NCI-H2081 (cell line): ENCODE measurements at regions not wholly inside any gene's neighbourhood (a gene's known extent, or its start where the extent isn't known, plus 50 kb on each side); places are given as distances from the start of the nearest gene placed in this dataset.

ENCODE experiments used
- DNase-seq, 2 experiments: peaks; one replicate each; lab custom pipeline; 2025; lab: John Stamatoyannopoulos, UW

DNA sequence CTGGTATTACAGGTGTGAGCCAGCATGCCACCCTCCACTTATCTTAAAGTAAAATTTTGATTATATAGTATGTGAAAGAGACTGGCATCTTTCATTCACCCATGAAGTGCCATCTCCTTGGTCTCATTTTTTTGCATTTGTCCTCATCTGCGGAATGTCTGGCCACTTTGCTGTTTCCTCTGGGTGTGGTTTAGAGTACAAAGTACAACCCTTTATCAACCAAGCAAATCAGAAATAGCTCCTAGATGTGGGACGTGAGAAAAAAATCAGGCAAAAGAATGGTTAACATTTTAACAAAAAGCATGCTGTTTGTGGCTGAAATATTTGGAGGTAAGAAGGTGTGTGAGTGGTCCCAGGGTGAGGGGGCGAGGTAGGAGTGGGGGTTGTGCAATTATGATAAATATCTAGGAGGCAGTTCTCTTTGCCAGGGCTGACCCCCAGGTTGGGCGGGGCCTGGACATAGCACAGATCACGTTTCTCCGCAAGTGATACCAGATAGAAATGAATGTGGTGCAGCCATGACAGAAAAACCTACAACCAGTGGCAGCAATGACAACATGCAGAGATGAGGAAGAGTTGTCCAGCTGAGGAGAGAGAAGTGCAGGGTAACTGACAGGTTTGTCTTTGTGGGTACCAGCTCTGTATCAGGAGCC lies 115.8 kb upstream of the SERTAD2 start:
- no peak for DNase-seq

DNA sequence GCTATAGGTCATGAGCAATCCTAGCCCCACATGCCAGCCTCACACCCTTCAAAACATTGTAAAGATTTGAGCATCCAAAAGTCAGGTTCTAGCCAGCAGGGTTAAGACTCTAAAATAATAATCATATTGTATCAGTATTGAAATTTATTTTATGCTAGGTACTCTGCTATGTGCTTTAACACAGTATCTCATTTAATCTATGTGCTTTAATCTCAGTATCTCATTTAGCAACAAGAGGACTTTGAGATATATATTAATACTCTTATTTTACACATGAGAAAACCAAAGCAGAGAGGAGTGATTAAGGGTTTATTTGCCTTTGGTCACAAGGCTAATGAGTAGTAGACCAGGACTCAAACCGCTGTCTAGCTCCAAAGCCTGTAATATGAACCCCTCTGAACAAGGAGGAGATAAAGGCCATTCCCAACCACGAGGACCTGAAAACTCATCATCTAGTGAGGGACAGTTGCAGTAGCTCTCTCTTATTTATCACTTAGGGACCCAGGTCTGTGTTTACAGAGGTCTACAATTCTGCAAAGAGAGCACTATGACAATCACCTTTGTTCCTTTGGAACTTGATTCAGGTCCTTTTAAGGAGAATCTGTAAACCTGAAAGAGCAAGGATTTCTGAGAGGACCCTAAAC lies 116.5 kb upstream of the SERTAD2 start:
- no peak for DNase-seq

DNA sequence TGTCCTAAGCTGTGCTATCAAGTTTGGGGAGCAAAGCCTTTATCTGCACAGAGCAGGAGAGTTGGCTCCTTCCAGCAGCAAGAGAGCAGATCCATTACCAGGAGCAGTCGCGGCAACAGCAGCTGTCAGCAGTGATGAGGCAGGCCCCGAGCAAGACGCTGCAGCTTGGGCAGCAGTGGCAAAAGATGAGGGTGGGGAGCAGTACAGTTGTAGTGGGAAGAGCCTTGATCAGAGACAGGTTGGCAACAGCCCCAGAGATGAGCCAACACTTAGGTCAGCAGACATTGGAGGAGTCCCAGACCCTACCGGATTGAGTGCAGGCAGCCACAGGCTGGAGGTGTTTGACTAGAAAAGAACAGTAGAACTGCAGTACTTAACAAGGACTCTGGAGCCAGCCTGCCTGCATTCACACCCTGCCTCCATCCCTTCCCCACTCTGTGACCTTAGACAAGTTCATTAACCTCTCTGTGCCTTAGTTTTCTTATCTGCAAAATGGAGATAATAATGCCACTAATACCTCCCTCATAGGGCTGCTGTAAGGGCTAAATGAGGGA lies 117.1 kb upstream of the SERTAD2 start:
- DNase-seq = no peak

DNA sequence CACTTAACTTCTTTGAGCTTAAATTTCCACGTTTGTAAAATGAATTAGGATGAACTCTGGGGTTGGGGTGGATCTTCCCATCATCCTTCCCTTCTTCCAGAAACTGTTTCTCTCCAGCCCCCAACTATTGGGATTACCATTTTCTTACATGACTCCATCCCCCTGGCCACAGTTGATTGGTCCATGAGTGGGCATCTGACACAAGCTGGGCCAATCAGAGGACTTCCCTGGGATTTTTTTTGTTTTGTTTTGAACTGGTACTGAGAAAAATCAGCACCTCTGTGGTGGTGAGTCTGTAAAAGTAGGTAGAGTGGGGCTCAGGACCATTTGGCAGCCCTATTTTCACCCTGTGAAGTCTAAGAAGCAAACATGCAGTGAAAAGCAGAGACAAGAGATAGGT lies 118.0 kb upstream of the SERTAD2 start:
- DNase-seq = no peak

DNA sequence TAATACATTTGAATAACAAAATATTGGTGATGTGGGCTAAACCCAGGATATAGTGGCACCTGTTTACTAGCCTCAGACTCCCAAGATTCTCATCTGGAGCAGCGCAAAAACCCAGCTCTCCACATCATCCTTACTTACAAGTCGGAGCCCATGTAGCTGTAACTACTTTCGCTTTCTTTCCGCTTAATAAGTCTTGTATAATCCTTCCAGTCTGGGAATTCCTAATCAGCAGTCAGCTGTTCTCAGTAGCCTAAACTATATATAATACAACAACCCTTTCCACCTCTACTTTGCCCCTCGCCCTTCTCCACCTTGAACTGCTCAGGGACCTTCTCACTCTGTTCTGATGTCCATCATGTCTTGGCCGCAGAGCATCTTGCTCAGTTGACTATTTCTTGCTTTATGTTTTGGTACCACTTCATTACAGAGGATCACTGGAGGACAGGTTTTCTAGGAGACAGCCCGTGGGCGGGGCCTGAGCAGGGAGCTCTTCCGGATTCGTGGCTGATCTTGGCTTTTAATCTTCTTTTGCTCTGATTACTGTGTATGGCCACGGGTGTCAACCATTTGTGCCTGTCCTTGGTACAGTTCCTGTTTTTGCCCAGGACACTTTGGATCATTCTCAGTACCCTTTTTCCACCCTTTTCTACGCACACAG lies 119.9 kb upstream of the SERTAD2 start:
- DNase-seq = no peak

DNA sequence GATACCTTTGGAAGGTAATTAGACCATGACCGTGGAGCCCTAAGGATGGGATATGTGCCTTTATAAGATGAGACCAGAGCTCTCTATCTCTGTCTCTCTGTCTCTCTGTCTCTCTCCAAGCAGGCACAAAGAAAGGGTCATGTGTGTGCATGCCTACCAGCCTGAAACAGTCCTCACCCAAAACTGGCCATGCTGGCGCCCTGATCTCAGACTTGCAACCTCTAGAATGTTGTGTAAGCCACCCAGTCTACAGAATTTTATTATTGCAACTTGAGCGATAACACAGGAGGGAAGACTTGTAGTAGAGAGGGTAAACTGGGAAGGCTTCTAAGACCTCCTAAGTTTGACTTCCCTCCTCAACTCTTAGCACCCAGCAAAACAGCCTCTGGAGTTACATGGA lies 124.1 kb upstream of the SERTAD2 start:
- no peak for DNase-seq

DNA sequence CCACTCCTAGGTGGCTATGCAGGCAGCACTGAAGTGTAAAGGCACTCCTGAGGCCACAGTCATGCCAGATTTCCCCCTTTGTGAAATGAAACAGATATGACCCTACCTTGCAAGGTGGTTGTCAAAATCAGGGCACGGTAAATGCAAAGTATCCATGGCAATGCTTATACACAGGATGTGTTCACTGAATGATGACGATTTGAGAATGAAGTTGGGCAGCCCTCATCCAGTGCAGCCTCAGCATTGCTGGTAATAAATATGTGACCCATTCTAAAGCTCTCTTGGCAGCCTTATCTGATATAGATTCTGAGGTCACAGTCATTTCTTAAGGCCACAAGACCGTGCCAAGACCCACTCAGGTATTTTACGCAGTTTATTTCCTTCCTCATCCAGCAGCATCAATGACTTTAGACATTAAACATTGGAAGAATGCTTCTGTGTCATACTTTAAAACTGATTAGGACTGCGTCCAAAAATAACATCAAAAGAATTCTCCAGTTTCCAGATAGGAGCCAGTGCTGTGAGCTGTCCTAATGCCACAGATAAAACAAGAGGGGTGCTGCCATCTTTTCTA lies 125.5 kb upstream of the SERTAD2 start:
- no peak for DNase-seq

DNA sequence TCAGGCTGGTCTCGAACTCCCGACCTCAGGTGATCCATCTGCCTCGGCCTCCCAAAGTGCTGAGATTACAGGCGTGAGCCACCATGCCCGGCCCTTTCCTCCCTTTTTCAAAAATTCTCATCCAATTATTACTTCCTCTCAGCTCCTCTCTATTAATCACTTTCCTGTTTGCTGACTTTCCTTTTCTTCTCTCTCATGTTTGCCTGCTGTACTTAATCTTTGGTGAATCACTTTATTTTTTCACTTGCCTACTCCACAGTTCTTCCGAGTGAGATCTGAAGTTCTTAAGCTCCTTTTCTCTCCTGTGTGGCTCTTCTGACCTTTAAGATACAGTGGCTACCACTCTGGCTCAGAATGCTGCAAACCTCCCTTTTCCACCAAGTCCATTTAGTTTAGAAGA lies 126.3 kb upstream of the SERTAD2 start:
- no peak for DNase-seq

DNA sequence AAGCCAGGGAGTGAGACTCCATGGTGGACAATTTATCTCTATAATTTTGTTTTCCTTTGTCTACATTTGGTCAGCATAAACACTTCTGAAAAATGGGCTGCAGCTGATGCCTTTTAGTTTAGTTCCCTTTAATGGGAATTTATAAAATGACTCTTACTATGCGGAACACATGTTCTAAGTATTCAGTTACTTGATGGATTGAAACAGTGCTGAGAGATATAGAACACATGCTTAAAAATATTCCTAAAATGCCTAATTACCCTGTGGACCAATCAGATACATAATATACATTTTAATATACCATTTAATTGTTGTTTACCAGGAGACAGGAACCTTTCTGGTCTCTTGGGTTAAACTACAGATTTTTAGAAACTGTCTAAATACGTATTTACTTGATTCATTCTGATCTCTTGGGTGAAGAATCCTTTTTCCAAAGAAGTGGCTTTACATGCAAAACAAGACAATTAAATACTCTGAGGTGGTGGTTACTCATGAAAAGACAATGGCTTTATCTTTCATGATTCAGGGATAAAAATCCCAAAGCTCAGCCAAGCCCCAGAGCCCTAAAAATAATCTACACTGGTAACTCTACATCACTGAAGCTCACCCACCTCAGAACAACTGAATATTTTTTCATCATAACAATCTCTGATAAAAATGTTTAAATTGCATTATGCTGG lies 128.1 kb upstream of the SERTAD2 start:
- no peak for DNase-seq

DNA sequence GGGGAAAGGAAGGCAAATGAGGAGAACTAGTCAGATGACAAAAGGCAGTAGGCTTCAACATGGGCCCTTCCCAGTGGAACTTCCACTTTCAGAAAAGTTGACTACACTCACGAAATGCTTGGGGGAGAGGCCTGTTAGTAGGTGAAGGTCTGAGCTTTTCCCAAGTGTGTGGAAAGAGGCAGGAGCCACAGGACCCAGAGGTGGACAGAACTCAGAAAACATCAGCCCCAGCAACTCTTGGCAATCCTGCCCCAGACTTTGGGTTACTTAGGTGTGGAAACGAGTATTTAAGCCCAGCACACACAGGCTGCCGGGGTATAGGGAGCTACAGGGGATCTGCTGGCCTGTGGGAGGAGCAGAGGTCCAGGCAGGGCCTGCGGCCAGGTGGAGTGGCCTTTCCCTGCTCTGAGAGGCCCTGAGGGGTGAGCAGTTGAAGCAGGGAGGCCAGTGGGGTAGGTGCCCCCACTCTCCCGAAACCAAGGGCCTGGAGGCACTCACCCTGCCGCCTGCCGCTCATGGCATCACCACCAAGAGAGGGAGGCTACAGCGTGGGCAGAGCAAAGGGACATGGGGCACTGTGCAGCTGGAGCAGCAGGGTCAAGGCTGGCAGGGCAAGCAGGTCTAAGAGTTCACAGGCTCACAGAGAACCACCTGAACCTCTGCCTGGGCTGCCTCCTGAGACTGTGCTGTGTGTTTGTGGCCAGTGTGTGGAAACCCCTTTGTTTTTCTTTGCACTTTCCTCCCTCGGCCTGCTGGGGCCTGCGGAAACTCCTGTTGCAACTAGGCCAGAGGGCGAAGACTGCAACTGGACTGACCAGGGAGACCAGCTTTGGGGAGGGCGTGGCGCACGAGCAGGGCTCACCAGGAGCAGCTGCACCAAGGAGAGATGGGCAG lies 130.7 kb upstream of the SERTAD2 start:
- DNase-seq = no peak

DNA sequence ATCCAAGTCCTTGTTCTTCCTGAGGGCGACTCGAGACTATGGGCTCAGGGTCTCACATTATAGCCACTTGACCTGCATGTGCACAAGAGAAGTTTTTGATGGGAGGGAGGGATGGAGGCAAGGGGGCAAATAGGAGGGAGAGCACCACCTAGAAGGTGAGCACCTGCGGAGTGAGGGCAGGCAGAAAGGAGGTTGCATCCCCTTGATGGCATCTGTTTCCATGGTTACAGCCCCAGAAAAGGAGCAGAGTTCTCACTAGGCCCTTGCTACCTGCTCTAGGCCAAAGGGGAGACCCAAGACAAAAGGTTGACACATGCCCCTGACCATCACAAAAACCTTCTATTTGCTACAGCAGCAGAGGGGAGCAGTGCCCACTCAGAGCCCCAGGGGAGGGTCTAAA lies 131.5 kb upstream of the SERTAD2 start:
- DNase-seq = no peak

DNA sequence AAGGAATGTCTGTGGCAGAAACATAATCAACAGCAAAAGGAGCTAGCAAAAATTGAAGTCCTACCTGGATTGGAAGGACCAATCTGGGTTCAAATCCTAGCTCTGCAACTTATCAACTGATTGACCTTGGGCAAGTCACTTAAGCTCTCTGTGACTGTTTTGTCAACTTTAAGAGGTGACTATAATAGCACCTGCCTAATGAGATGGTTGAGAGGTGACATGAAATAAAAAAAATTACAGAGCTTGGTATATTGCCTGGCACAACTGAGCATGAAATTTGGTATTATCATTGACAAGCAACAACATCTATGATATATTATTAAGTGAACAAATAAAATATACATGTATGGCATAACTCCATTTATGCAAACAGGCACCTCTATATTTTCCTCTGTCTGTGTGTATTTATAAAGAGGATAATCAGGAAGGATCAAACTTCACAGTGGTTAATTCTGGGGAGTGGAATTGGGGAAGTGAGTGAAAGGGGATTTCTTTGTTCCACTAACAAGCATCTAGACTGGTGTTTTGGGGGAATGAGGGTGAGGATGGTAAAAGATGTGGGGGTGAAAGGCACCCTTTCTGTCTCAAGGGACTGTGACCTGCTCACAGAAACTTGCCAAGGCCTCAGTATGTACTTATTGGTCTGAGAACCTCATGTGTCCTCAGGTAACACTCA lies 132.8 kb upstream of the SERTAD2 start:
- no peak for DNase-seq

DNA sequence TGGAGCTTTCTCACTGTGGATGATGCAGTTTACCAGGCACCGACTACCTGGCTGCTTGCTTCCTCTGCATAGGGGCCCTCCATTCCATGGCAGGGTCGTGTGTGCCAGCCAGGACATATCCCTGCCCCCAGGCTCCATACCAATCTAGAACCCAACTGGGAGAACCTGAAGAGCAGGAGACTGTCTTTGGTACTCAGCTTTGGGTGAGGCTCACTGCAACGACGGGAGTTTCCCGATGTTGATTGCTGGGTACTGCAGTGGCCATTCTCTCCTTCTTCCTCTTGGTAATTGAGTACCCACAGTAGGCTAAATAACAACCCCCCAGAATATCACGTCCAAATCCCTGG lies 133.3 kb upstream of the SERTAD2 start:
- DNase-seq = no peak

DNA sequence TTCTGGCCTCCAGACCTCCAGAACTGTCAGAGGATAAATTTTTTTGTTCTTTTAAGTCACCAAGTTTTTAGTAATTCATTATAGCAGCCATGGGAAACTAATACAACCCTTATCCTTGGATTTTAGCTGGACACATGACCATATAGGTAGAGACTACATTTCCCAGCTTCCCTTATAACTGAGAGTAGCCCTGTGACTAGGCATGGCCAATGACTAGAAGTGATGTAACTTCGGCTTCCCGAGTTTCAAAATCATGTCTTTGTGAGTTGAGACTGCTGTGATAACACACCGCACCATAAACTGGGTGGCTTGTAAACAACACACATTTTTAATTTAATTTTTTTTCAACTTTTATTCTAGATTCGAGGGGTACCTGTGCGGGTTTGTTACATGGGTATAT lies 134.0 kb upstream of the SERTAD2 start:
- no peak for DNase-seq

DNA sequence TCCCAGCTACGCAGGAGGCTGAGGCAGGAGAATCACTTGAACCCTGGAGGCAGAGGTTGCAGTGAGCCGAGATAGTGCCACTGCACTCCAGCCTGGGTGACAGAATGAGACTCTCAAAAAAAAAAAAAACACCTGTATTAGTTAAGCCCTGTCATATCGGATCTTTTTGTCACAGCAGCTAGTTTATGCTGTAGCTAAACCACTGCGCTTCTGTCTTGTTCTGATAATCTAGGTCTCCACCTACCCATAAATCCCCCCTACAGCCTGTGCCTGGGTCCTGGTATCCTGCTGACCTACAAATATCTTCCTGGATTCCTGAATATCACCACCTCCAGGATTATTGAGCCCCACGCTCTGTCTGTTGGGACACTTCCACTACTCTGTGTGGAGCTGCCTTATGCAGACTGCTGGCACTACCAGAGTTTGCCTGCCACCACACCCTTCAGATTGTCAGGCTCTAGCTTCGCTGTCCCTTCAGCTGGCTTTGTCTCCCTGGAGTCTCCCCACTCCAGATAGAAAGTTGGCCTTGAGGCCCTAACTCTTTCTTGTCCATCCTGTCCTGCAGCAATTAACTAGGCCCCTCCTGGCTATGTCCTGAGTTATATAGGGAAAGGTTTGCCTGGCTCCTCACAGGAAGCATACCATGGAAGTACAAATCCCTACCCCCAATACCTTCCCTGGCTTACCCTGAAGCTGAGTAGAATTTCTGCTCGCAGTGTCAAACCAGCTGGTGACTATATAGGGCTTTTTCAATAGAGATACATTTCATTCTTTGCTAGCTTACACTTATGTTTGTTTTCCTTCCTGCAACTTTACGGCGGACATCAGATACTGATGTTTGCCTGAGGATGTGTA lies 136.0 kb upstream of the SERTAD2 start:
- DNase-seq = peak in 1 of 2 experiments; percentile 16

DNA sequence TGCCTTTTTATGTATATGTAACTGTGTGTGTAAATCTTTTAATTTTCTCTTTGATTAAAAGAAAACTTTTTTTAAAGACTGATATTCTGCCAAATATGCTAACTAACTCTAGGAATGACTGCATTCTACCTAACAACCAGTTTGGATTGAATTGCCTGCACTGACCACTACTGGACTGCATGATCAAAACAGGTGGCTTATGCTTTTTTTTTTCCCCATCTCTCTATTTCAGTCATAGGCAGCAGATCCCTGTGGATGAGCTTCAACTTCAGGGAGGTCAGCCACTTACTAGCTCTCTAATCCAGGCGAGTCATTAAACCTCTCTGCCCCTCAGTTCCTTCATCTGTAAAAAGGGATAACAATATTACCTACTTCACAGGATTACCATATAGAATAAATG lies 138.6 kb upstream of the SERTAD2 start:
- no peak for DNase-seq

DNA sequence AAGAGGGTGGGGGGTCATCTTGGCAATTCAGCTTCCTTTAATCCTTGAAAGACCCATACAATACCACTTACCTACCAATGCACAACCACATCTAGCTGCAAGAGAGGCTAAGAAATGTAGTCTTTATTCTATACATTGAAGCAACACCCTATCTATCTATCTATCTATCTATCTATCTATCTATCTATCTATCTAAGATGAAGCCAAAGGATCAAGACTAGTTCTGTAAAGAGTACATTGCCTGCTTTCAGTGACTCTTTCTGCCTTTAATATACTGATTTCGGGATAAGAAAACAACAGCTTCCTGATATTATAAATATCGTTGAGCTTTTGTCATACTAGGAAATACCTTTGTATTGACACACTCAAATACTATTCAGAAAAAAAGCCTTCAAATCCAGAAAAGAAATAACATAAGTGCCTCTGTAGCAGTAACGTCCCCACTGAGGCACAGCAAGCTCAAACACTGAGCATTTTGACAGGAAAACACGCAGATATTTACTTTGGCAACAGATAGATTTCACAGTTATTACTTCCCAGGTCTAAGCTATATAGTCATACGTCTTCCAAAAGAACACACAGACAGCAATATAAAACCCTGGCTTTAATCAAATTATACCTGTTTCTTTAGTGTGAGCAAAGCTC lies 139.4 kb upstream of the SERTAD2 start:
- DNase-seq = peak in 1 of 2 experiments; percentile 29

DNA sequence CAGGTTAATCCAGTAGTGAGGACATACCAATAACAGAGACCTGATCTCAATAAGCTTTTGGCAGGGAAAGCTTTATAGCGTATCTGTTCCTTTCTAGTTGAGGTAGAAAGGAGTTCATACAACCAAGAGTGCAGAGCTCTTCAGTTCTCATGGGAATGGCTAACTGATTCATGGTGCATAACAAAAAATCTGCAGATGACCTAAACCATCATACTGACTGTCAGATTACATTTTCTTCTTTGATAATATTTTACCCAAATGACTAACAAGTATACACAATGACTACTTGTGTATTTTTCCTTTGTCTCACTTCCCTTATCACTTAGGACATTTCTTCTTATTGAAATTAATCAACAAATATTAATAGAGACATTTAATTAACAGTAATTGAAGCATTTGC lies 140.0 kb upstream of the SERTAD2 start:
- DNase-seq = no peak

DNA sequence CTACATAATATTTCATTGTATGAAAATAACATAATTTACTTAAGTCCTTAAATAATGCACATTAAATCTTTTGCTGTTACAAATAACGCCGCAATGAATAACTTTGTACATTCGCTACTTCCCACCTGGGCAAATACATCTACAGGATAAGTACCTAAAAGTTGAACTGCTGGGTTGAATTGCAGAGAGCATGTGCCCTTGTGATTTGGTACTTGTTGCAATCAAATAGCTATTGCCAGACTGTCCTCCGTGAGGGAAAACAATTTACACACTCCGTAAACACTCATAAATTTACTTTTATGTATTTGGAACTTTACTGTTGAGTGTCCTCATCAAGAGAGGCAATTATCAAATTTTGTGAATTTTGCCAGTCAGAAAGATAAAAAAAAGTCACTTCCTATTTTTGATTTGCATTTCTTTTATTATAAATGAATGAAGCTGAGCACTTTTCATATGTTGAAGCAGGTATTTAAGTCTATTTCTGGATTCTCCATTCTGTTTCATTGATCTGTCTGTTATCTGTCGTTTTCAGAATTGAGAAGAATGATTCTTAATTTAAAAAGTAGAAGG lies 140.8 kb upstream of the SERTAD2 start:
- DNase-seq = no peak
